ENCODE measurements at regions not wholly inside any gene's neighbourhood (a gene's known extent, or its start where the extent isn't known, plus 50 kb on each side); places are given as distances from the start of the nearest gene placed in this dataset.

- TF ChIP-seq POLR2A (IDR thresholded peaks at IDR 0.05) (no peak), CTCF (IDR thresholded peaks at IDR 0.05) (no peak)
Measured at GRCh38 chr15:38042211-38042610, 107.8 kb downstream of the TMCO5A start.

Measured in suprapubic skin (tissue), 3 donors.